Activated CD4-positive, alpha-beta T cell treated with anti-CD3 and anti-CD28 coated beads, Interleukin-2, Interleukin-6, amounts not matched to agents 100 ng/mL and 50 ng/mL, durations not matched to agents 16 hours and 8 hours (primary cell): ENCODE measurements at regions not wholly inside any gene's neighbourhood (a gene's known extent, or its start where the extent isn't known, plus 50 kb on each side); places are given as distances from the start of the nearest gene placed in this dataset.

Source experiments
- DNase-seq: peaks from one replicate; pipeline ENCODE4 v3.0.0-alpha.2; 2020

DNA sequence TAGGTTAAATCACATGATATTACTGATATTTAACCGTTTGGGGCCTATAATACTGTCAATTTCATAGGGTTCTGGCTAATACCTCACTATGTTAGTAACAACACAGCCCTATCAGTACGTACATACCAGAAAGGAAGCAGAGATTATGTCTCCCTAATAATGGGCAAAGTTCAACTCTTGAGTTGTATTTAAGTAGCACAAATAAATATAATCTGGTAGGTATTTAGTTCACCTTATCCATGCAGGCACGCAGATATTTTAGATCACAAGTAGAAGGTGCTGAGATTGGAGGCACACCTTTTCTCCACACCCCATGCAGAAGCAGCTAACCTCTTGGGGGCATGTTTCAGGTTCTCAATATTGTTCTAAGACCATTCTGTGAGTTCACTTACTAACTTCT is 118.9 kb downstream of the IRS1 start:
- DNase-seq, result no peak

DNA sequence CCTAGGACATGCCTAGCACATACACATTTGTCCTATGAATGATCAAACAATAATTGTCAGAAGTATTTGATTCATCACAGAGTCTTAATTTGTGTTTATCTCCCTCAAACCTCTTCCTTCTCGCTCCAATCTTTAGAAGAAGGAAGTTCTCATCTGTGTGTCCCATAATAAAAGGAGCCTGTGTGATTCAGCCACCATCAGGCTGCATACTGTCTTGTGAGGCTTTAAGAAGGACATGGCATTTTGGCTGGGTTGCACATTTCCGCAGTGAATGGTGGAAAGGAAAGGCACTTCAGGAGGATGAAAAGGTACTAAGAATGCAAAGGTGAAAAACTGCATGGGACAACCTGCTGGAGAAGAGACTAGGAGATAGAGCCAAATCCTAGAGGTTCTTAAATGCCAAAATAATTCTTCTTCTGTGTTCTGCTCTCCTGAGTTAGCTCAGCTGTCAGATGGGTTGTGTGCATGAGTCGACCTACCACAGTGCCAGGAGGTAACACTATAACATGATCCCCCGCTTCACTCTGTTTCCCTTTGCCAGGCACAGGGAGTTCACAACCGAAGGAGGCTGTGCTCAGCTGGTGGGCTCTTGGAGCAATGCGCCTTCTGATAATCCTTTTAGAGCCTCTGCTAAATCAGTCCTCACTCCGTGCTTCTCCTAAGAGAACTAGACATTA is 120.1 kb downstream of the IRS1 start:
- no peak for DNase-seq

DNA sequence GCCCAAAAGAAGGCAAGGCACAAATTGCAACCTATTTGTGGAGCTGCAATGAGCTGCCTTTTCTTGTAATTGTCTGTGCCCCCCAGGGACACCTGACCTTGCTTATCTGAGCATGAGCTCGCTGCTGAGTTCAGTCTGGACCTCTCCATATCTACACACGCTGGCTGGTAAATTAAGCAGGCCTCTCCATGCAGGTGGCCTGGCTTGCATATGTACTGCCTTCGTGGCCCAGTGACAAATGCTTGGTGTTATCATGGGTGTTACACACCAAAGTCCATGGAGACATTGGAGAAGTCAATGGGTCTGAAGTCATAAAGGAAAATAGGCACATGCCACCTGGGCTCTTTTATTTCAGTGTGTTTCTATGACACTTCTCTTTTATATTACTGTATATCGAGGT is 121.2 kb downstream of the IRS1 start:
- no peak for DNase-seq

GRCh38 chr2:226677080-226677479 is 122.5 kb downstream of the IRS1 start:
- DNase-seq, result no peak

- DNase-seq, result no peak
Observed at GRCh38 chr2:226676618-226677017, 123.0 kb downstream of the IRS1 start.

- DNase-seq, result no peak
Observed at GRCh38 chr2:226674123-226674522, 125.5 kb downstream of the IRS1 start.

GRCh38 chr2:226673314-226673723 is 126.3 kb downstream of the IRS1 start:
- no peak for DNase-seq

DNA sequence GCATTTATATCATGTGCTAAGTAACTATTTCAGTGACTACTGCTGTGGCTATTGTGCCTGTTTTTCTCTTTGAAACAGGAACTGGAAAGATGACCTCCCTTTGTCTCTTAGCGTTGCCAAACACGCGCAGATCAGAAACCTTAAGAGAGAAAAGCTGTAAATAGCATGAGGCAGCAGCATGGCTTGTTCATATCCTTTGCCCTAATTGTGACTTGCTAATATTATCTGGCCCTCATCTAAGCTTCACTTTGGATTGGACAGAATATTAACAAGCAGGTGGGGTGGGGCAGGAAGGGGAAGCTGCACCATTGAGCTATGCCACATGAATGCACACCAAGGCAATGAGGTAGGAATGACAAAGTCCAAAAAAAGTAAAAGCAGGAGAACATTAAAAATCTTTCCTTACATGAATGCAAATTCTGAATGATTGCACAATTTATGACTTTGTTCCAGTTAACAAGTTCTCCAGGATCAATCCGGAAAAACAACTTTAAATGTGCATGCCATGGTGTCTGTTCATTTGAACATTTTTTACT is 128.4 kb downstream of the IRS1 start:
- DNase-seq, result no peak

GRCh38 chr2:226669905-226670304 is 129.7 kb downstream of the IRS1 start:
- no peak for DNase-seq

GRCh38 chr2:226669249-226669648 is 130.4 kb downstream of the IRS1 start:
- DNase-seq, result no peak

DNA sequence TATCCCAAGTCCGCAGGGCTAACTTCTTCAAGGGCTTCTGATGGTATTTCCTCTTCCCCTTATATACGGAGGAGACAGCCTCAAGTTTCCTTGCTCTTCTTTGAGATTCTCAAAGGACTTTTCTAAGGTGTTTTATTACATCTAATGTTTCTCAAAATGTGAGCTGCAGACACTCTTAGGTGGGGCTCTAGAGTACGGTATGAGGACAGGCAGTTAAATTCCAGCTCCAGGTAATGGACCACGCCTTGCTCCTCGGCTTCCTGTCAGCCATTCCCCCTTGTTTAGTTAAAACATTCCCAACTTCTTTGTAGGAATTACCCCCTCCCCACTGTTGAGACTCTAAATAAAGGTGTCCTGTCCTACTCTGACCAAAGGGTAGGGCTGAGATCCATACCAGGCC is 131.9 kb downstream of the IRS1 start:
- DNase-seq, result no peak

DNA sequence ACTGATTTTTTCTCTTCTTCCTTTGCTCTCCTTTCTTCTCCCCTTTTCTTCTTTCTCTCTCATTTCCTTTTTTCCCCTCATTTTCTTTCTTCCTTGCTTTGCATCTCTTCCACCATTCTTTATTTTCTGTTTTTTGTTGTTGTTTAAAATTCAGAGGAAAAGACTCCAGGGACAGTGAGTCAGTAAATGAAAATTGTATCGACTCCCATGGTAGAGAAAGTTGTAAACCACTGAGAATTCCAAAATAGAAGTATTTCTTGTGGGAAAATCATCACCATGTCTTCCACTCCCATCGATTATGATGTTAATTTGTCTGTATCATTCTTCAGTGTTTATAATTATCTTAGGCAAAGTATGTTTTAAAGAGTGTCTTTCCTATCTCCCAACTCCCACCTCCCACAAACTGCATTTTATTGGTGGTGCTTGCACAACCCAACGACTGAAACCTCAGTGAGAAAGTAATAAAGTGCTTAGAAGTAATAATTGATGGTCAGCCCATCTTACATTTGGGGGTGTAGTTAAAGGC is 134.3 kb downstream of the IRS1 start:
- DNase-seq, result no peak

GRCh38 chr2:226664661-226665060 is 135.0 kb downstream of the IRS1 start:
- no peak for DNase-seq

GRCh38 chr2:226664140-226664539 is 135.5 kb downstream of the IRS1 start:
- DNase-seq, result no peak

DNA sequence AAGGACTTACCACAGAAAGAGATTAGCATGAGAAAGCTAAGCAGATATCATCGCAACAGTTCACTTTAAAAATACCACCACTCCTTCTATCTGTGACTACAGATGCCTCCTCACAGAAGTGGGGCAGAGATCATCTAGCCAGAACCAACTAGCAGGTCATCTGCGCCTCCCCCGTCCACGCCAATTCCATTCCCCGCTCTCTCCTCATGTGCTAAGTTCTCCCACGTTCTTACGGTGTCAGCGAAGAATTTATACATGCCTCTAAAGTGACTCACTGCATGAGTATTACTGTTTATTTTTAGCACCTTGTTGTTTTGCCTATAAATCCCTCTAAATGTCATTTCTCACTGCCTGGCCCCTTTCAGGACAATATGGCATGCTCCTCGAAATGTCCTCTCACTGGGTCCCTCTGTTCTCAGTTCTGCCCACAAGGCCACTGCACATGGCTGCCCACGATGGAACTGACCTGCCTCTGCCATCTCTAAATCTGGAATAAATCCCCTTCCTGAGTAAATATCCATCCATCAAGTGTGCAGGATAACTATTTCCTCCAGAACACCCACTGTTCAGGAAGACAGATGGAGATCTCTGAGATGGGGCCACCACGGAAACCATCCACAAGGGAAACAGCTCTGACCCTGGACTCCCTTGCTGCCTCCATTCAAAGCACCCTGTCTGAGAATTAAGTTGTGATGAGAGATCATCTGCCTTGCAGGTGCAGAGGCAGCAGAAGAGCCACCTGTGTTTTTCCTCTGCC is 137.7 kb downstream of the IRS1 start:
- DNase-seq, result no peak

- no peak for DNase-seq
Observed at GRCh38 chr2:226660526-226660925, 139.1 kb downstream of the IRS1 start.

DNA sequence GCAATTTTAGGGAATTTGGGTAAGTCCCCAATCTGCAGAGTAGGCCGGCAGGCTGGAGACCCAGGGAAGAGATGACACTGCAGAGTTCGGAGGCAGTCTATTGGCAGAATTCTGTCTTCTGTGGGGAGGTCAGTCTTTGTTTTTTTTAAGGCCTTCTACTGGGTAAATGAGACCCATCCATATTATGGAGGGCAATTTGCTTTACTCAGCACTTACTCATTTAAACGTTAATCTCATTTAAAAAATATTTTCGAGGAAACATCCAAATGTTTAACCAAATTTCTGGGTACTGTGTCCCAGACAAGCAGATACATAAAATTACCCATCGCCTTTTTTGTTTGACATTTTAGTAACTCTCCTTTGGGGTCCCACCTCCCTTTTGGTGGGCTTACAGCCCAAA is 139.5 kb downstream of the IRS1 start:
- DNase-seq, result no peak

- no peak for DNase-seq
Observed at GRCh38 chr2:226659410-226659809, 140.2 kb downstream of the IRS1 start.

GRCh38 chr2:226658555-226658954 is 141.1 kb downstream of the IRS1 start:
- no peak for DNase-seq

- DNase-seq, result no peak
Observed at GRCh38 chr2:226657340-226658053, 142.1 kb downstream of the IRS1 start.

DNA sequence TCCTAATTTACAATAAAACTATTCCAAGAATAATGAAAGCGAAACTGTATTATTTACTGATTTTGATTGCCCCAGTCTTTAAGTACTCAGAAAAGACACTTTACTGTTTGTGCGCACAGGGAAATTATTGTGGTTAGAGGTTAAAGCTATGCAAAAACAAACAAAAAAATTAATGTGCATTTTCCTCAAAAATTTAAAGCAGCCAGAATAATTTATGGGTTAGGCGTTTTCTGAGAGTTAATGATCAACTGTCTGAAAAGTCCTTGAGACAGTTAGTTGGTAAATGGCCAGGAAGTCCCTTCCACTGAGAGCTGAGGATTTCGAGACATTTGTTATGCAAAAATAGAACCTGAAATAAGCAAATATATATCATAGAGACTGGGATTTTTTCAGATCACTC is 143.3 kb downstream of the IRS1 start:
- no peak for DNase-seq

GRCh38 chr2:226655871-226656270 is 143.7 kb downstream of the IRS1 start:
- no peak for DNase-seq

DNA sequence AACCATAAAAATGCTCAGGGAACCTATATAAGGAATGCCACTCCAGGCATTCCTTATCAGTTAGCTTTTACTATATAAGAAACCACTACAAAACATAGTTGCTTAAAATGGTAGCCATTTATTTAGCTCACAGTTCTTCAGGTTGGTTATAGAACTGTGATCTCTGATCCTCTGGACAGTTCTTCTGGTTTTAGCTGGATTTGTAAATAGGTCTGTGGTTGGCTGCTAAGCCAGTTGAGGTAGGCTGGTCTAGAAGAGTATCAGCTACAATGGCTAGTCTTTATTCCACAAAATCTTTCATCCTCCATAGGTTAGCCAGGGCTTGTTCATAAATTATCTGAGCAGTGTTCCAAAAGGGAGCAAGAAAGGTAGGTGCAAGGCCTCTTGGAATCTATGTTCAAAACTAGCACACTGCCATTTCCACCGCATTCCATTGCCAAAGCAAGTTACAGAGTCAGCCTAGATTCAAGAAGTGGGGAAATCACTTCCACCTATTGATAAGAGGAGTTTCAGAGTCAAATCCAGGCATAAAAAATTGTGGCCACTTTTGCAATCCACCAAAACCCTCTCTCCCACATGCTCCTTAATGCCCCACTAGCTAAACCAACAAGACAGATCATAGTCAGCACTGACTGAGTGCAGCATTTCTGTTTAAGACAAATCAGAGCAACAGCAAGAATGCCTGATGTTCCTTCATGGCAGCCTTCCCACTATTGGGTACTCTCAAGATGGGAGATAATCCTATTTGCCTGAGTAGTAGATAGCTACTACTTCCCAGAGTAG is 146.4 kb downstream of the IRS1 start:
- no peak for DNase-seq
